BJ (cell line): ENCODE measurements at regions not wholly inside any gene's neighbourhood (a gene's known extent, or its start where the extent isn't known, plus 50 kb on each side); places are given as distances from the start of the nearest gene placed in this dataset.
"Not testable (repeated sequence)": the region's sequence is repeated elsewhere in the genome, so short reads cannot be mapped to it uniquely, and the experiment has no call there.

ENCODE experiments used
- CTCF ChIA-PET: fragments of 350-600 bp; formaldehyde crosslinking; extraction: SDS; loops from one replicate; lab custom pipeline; 2021; ENCODE audit warnings: antibody characterized with exemption, inconsistent platforms; lab: Yijun Ruan, JAX
- POLR2A ChIA-PET: fragments of 300-600 bp; sonication (Branson Sonifier 250); formaldehyde crosslinking; extraction: SDS; loops from one replicate; lab custom pipeline; 2021; ENCODE audit warnings: antibody characterized with exemption; lab: Charles Lee
- DNase-seq: peaks from one replicate; pipeline ENCODE4 v3.0.0-alpha.2; 2011; ENCODE audit warnings: low read depth
- H3K27me3 ChIP-seq: 2 replicates; pipeline ENCODE4 v1.6.0; 2011; ENCODE audit warnings: low read length; ENCODE audit not compliant: control insufficient read depth, insufficient read depth
- H3K36me3 ChIP-seq: 2 replicates; pipeline ENCODE4 v1.5.1; 2011; ENCODE audit warnings: low read length; ENCODE audit not compliant: control insufficient read depth, insufficient read depth
- H3K4me3 ChIP-seq: 2 replicates; pipeline ENCODE4 v1.5.1; 2011; ENCODE audit warnings: low read depth, mild to moderate bottlenecking, control low read depth, low read length
- TF ChIP-seq, protein P1 (sequence below): IDR thresholded peaks from 2 replicates; pipeline ENCODE4 v1.5.1; 2011; ENCODE audit warnings: low read depth, mild to moderate bottlenecking, control low read depth, inconsistent platforms, low read length, moderate library complexity; ENCODE audit not compliant: insufficient read depth

DNA sequence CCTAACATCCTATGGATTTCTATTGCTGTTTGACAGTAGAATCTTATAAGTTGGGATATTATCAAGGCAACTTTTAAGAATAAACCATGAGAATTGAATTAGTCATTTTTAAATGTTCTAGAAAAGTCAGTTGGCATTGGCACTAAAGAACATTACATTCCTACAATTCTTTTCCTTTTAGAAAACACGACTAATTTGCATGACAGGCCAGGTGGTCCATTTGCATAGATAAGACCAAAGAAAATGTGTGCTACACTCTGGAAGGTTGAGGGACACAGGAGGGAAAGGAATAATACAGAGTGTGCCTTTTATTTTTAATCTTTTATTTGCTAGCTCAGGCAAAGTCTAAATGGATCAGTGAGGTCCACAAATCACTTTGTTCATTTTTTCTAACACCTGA, 962.3 kb downstream of the EPHA3 start:
- TF ChIP-seq, protein P1, sequence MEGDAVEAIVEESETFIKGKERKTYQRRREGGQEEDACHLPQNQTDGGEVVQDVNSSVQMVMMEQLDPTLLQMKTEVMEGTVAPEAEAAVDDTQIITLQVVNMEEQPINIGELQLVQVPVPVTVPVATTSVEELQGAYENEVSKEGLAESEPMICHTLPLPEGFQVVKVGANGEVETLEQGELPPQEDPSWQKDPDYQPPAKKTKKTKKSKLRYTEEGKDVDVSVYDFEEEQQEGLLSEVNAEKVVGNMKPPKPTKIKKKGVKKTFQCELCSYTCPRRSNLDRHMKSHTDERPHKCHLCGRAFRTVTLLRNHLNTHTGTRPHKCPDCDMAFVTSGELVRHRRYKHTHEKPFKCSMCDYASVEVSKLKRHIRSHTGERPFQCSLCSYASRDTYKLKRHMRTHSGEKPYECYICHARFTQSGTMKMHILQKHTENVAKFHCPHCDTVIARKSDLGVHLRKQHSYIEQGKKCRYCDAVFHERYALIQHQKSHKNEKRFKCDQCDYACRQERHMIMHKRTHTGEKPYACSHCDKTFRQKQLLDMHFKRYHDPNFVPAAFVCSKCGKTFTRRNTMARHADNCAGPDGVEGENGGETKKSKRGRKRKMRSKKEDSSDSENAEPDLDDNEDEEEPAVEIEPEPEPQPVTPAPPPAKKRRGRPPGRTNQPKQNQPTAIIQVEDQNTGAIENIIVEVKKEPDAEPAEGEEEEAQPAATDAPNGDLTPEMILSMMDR, result no peak
- H3K27me3 ChIP-seq, result no peaks in the 10 kb centered on the region
- ChIA-PET POLR2A (no interaction called here), CTCF (no interaction called here)
- DNase-seq, result no peak
- no peak overlapping the region for H3K4me3 ChIP-seq
- no peaks in the 10 kb centered on the region for H3K36me3 ChIP-seq

DNA sequence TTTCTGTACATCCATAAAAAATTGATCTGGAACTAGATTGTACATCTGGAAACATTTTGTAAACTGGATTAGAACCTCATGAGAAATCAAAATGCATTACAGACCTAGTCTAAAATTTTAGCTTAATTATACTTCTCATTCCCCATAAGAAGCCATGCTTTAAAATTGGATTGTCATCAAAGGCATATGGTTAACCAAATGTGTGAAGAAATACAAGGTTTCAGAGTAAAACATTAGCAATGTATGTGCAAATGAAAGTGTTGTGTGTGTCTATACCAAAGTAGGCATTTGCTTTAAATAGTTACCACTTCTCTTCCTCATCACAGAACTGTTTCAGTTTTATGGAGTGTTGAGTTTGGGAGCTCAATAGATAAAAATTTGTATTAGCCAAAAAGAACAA, 968.7 kb downstream of the EPHA3 start:
- ChIA-PET CTCF (no interaction called here), POLR2A (no interaction called here)
- TF ChIP-seq, protein P1, result no peak
- Histone ChIP-seq H3K27me3 (no peaks in the 10 kb centered on the region), H3K4me3 (no peak overlapping the region), H3K36me3 (no peaks in the 10 kb centered on the region)
- no peak for DNase-seq

DNA sequence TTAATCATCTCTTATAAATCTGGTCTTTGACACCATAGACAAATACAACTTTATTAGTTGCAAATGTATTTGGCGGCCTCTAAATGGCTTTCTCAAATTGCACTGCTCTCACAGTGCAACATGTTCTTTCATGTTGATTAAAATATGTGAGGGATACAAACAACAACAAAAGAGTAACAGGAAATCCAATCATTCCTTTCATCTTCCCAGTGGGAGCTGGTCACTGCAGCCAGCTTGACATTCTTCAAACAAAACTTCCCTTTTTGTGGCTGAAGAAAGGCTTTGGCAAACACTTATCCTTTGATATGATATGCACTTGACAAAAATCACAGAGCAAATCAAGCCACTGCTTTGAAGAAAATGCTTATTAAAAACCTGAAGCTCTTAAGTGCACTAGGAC, 973.6 kb downstream of the EPHA3 start:
- H3K36me3 ChIP-seq, result no peaks in the 10 kb centered on the region
- no peaks in the 10 kb centered on the region for H3K27me3 ChIP-seq
- DNase-seq, result no peak
- H3K4me3 ChIP-seq, result no peak overlapping the region
- TF ChIP-seq, protein P1, result no peak
- ChIA-PET CTCF (interaction anchor here (1.3 kb wide), 1 partner anchor 11 kb away, joined by 3 read pairs; no protein-coding TSS in a partner anchor), POLR2A (no interaction called here)

DNA sequence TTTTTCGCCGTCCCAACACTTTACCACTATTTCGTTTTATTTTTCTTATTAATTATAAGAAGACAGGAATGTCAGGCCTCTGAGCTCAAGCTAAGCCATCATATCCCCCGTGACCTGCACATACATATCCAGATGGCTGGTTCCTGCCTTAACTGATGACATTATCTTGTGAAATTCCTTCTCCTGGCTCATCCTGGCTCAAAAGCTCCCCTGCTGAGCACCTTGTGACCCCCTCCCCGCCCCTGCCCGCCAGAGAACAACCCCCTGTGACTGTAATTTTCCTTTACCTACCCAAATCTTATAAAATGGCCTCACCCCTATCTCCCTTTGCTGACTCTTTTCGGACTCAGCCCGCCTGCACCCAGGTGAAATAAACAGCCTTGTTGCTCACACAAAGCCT, 978.9 kb downstream of the EPHA3 start:
- POLR2A ChIA-PET, H3K27me3 ChIP-seq, DNase-seq, H3K36me3 ChIP-seq, CTCF ChIA-PET, H3K4me3 ChIP-seq: not testable (repeated sequence)

DNA sequence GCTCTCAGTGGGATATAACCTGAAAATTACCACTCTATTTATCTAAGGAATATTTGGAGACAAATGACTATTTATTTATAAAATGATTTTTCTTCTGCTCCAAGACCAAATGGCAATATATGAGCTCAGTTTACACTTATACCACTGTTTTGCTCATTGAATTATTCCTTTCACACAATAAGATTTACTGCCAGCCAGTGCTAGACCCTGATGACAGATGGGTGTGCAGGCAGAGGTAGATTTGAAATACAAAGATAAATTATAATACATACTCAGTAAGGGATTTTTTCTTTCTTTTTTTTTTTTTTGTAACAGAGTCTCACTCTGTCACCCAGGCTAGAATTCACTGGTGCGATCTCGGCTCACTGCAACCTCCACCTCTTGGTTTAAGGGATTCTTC, 980.3 kb downstream of the EPHA3 start:
- Histone ChIP-seq H3K4me3 (no peak overlapping the region), H3K36me3 (no peaks in the 10 kb centered on the region), H3K27me3 (no peaks in the 10 kb centered on the region)
- TF ChIP-seq, protein P1, result no peak
- ChIA-PET CTCF (interaction anchor here (1.3 kb wide), 2 partner anchors 8 to 14 kb away, joined by 3 read pairs; no protein-coding TSS in a partner anchor), POLR2A (no interaction called here)
- no peak for DNase-seq

DNA sequence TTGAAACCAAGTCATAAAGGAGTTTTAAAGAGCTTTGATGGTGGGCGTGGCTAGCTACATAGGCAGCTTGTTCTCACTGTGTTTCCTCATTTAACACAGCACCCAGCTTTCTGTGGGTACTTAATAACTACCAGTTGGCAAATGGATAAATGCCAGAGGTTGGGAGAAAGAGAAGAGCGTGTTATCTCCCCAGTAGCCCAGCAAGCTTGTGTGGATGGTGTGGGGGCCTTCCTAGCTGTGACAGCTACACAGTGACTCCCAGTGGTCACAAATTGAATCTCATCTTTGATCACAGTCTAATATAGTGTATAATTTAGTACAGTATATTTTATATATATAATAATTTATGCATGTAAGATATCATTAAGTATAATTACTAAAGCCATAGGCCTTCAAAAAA, 984.1 kb downstream of the EPHA3 start:
- ChIA-PET CTCF (interaction anchor here (0.9 to 1.5 kb wide), 3 partner anchors 10 to 1889 kb away, joined by 3 read pairs; no protein-coding TSS in a partner anchor), POLR2A (no interaction called here)
- DNase-seq, result no peak
- H3K4me3 ChIP-seq, result no peak overlapping the region
- H3K36me3 ChIP-seq, result no peaks in the 10 kb centered on the region
- TF ChIP-seq, protein P1, result peak; percentile 44
- no peaks in the 10 kb centered on the region for H3K27me3 ChIP-seq
